ENCODE measurements at regions not wholly inside any gene's neighbourhood (a gene's known extent, or its start where the extent isn't known, plus 50 kb on each side); places are given as distances from the start of the nearest gene placed in this dataset.

- no peaks in the 10 kb centered on the region for H3K36me3 ChIP-seq (ENCODE audit: insufficient read depth)
- no peaks in the 10 kb centered on the region for H4K20me1 ChIP-seq (ENCODE audit: insufficient read depth)
- H3K79me2 ChIP-seq (ENCODE audit: insufficient read depth, low read depth) = no peaks in the 10 kb centered on the region
- TF ChIP-seq, protein P1, sequence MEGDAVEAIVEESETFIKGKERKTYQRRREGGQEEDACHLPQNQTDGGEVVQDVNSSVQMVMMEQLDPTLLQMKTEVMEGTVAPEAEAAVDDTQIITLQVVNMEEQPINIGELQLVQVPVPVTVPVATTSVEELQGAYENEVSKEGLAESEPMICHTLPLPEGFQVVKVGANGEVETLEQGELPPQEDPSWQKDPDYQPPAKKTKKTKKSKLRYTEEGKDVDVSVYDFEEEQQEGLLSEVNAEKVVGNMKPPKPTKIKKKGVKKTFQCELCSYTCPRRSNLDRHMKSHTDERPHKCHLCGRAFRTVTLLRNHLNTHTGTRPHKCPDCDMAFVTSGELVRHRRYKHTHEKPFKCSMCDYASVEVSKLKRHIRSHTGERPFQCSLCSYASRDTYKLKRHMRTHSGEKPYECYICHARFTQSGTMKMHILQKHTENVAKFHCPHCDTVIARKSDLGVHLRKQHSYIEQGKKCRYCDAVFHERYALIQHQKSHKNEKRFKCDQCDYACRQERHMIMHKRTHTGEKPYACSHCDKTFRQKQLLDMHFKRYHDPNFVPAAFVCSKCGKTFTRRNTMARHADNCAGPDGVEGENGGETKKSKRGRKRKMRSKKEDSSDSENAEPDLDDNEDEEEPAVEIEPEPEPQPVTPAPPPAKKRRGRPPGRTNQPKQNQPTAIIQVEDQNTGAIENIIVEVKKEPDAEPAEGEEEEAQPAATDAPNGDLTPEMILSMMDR (conservative IDR thresholded peaks at IDR 0.05; ENCODE audit: low read depth, low read length) = no peak
- H3K4me3 ChIP-seq (IDR thresholded peaks at IDR 0.05; ENCODE audit: insufficient read depth, low read depth, low read length) = no peak overlapping the region
- H2AFZ ChIP-seq (ENCODE audit: low read depth) = no peak overlapping the region
- H3K9ac ChIP-seq = no peak overlapping the region
- no peak overlapping the region for H3K27ac ChIP-seq
- no peaks in the 10 kb centered on the region for H3K27me3 ChIP-seq (ENCODE audit: insufficient read depth, low read depth)
- H3K4me1 ChIP-seq (ENCODE audit: low read depth, poor library complexity, severe bottlenecking) = peaks cover 65% of the 10 kb centered on the region
- H3K4me2 ChIP-seq = no peak overlapping the region
Observed at GRCh38 chr5:35297755-35298154, 67.5 kb upstream of the PRLR start.

DNA sequence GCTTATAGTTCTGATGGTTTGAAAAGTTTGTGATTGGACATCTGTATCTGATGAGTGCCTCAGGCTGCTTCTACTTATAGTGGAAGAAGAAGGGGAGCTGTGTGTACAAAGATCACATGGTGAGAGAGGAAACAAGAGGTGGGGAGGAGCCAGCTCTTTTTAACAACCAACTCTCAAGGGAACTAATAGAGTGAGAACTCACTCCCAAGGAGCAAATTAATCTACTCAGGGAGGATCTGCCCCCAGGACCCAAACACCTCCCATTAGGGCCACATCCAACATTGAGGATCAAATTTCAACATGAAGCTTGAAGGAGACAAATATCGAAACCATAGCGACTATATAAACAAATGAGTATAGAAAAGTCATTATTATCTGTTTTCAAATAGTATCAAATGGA, 64.7 kb upstream of the PRLR start:
- H3K27ac ChIP-seq = peak overlapping the region; percentile 17; the same call in 1 of the 2 replicates
- H2AFZ ChIP-seq (ENCODE audit: low read depth) = no peak overlapping the region
- H4K20me1 ChIP-seq (ENCODE audit: insufficient read depth) = no peaks in the 10 kb centered on the region
- H3K79me2 ChIP-seq (ENCODE audit: insufficient read depth, low read depth) = no peaks in the 10 kb centered on the region
- no peaks in the 10 kb centered on the region for H3K27me3 ChIP-seq (ENCODE audit: insufficient read depth, low read depth)
- no peaks in the 10 kb centered on the region for H3K36me3 ChIP-seq (ENCODE audit: insufficient read depth)
- H3K9ac ChIP-seq = no peak overlapping the region
- no peak overlapping the region for H3K4me2 ChIP-seq
- H3K4me1 ChIP-seq (ENCODE audit: low read depth, poor library complexity, severe bottlenecking) = peaks cover 42% of the 10 kb centered on the region
- TF ChIP-seq, protein P1 (conservative IDR thresholded peaks at IDR 0.05; ENCODE audit: low read depth, low read length) = no peak
- no peak overlapping the region for H3K4me3 ChIP-seq (IDR thresholded peaks at IDR 0.05; ENCODE audit: insufficient read depth, low read depth, low read length)

DNA sequence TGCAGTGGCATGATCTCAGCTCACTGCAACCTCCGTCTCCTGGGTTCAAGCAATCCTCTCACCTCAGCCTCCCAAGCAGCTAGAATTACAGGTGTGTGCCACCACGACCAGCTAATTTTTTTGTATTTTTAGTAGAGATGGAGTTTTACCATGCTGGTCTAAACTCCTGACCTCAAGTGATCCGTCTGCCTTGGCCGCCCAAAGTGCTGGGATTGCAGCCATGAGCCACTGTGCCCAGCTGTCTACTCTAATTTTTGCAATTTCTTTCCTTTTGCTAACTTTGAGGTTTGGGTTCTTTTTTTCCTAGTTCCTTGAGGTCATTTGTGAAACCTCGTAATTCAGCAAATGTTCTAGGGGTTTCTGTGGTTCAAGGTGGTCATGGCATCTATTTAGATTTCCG, 63.7 kb upstream of the PRLR start:
- Histone ChIP-seq H3K27ac (peak overlapping the region; percentile 46; the same call in 1 of the 2 replicates), H3K4me3 (IDR thresholded peaks at IDR 0.05; ENCODE audit: insufficient read depth, low read depth, low read length) (no peak overlapping the region), H3K4me1 (ENCODE audit: low read depth, poor library complexity, severe bottlenecking) (peaks cover 32% of the 10 kb centered on the region), H2AFZ (ENCODE audit: low read depth) (no peak overlapping the region), H3K79me2 (ENCODE audit: insufficient read depth, low read depth) (no peaks in the 10 kb centered on the region), H3K27me3 (ENCODE audit: insufficient read depth, low read depth) (no peaks in the 10 kb centered on the region), H3K4me2 (no peak overlapping the region), H4K20me1 (ENCODE audit: insufficient read depth) (no peaks in the 10 kb centered on the region), H3K36me3 (ENCODE audit: insufficient read depth) (no peaks in the 10 kb centered on the region), H3K9ac (no peak overlapping the region)
- TF ChIP-seq, protein P1 (conservative IDR thresholded peaks at IDR 0.05; ENCODE audit: low read depth, low read length) = no peak

DNA sequence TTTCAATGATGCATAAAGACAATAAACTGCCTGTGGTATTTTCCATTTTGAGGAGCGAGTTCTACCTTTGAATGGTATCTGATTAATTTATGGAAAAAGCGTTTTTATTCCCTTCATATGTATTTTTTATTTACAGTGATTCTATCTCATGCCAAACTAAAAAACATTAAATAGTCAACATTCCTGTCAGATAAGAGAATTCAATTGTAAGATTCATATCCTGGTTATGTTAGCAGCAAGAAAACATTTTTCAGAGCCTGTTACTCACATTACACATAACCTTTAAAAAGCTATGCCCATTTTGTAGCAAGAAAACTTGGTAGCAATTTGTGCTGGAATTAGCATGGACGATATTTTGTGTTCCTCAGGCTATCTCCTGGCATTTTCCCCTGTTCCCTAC, 55.1 kb upstream of the PRLR start:
- Histone ChIP-seq H3K4me3 (IDR thresholded peaks at IDR 0.05; ENCODE audit: insufficient read depth, low read depth, low read length) (no peak overlapping the region), H2AFZ (ENCODE audit: low read depth) (no peak overlapping the region), H3K27ac (no peak overlapping the region), H3K9ac (no peak overlapping the region), H3K27me3 (ENCODE audit: insufficient read depth, low read depth) (no peaks in the 10 kb centered on the region), H3K4me1 (ENCODE audit: low read depth, poor library complexity, severe bottlenecking) (peaks cover 14% of the 10 kb centered on the region), H3K79me2 (ENCODE audit: insufficient read depth, low read depth) (no peaks in the 10 kb centered on the region), H3K4me2 (no peak overlapping the region), H3K36me3 (ENCODE audit: insufficient read depth) (no peaks in the 10 kb centered on the region), H4K20me1 (ENCODE audit: insufficient read depth) (no peaks in the 10 kb centered on the region)
- TF ChIP-seq, protein P1 (conservative IDR thresholded peaks at IDR 0.05; ENCODE audit: low read depth, low read length) = no peak

All from KMS-11 (cell line).